ENCODE measurements at regions not wholly inside any gene's neighbourhood (a gene's known extent, or its start where the extent isn't known, plus 50 kb on each side); places are given as distances from the start of the nearest gene placed in this dataset.

- TF ChIP-seq IKZF1 (IDR thresholded peaks at IDR 0.05) (no peak), CTCF (CRISPR knock-in tag; IDR thresholded peaks at IDR 0.05) (no peak), ZNF3 (CRISPR knock-in tag; IDR thresholded peaks at IDR 0.05) (no peak), ZNF570 (CRISPR knock-in tag; IDR thresholded peaks at IDR 0.05; ENCODE audit: borderline replicate concordance) (no peak), PLRG1 (conservative IDR thresholded peaks at IDR 0.05) (no peak), KLF16 (CRISPR knock-in tag; IDR thresholded peaks at IDR 0.05) (no peak), ZKSCAN1 (IDR thresholded peaks at IDR 0.05; ENCODE audit: low read length) (no peak), HOXA3 (CRISPR knock-in tag; IDR thresholded peaks at IDR 0.05) (no peak), TFAP4 (IDR thresholded peaks at IDR 0.05; ENCODE audit: borderline replicate concordance, low read depth) (no peak), ZBTB33 (CRISPR knock-in tag; IDR thresholded peaks at IDR 0.05) (no peak), ZNF549 (CRISPR knock-in tag; IDR thresholded peaks at IDR 0.05) (no peak), ZNF572 (CRISPR knock-in tag; IDR thresholded peaks at IDR 0.05) (no peak), REST (IDR thresholded peaks at IDR 0.05; ENCODE audit: borderline replicate concordance in 1 of 2, low read depth in 1 of 2, low read length in 2 of 2) (no peak), ZNF709 (CRISPR knock-in tag; IDR thresholded peaks at IDR 0.05) (no peak)
These were observed 413.6 kb downstream of the TMEM121 start for GRCh38 chr14:105939810-105940508.

Measured in HepG2 (cell line).